Coronary artery (tissue), 2 donors: ENCODE measurements at regions not wholly inside any gene's neighbourhood (a gene's known extent, or its start where the extent isn't known, plus 50 kb on each side); places are given as distances from the start of the nearest gene placed in this dataset.

ENCODE experiments used
- DNase-seq: peaks from one replicate; pipeline ENCODE4 v3.0.0-alpha.2; 2017; ENCODE audit warnings: low spot score
- H3K27ac ChIP-seq, 2 donors: fragments of 200-600 bp; sonication (generic); one replicate each; pipeline ENCODE4 v1.5.1; 2016 to 2019
- H3K4me3 ChIP-seq: fragments of 200-600 bp; sonication (generic); 2 replicates; pipeline ENCODE4 v1.5.1; 2016; ENCODE audit warnings: mild to moderate bottlenecking, moderate library complexity
- CTCF ChIP-seq: fragments of 200-600 bp; sonication (generic); IDR thresholded peaks from one replicate; pipeline ENCODE4 v1.5.1; 2019; ENCODE audit warnings: antibody characterized with exemption

GRCh38 chr13:103451656-103452055, 385.4 kb upstream of the SLC10A2 start:
- no peak for DNase-seq
- Histone ChIP-seq H3K4me3 (no peak overlapping the region), H3K27ac (no peak overlapping the region)
- TF ChIP-seq CTCF: no peak

DNA sequence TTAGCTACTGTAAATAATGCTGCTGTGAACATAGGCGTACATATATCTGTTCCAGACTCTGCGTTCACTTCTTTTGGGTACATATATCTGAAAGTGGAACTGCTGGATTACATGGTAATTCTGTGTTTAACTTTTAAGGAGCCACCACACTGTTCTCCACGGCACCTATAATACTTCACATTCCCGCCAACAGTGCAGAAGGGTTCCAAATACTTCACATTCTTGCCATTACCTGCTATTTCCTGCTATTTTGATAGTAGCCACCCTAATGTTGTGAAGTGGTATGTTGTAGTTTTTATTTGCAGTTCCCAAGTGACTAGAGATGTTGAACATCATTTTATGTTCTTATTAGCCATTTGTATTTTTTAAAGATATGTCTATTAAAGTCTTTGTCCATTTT, 377.4 kb upstream of the SLC10A2 start:
- no peak for TF ChIP-seq CTCF
- Histone ChIP-seq H3K27ac (no peak overlapping the region), H3K4me3 (no peak overlapping the region)
- no peak for DNase-seq

GRCh38 chr13:103437651-103438050, 371.4 kb upstream of the SLC10A2 start:
- Histone ChIP-seq H3K27ac (no peak overlapping the region), H3K4me3 (no peak overlapping the region)
- TF ChIP-seq CTCF: no peak
- no peak for DNase-seq

DNA sequence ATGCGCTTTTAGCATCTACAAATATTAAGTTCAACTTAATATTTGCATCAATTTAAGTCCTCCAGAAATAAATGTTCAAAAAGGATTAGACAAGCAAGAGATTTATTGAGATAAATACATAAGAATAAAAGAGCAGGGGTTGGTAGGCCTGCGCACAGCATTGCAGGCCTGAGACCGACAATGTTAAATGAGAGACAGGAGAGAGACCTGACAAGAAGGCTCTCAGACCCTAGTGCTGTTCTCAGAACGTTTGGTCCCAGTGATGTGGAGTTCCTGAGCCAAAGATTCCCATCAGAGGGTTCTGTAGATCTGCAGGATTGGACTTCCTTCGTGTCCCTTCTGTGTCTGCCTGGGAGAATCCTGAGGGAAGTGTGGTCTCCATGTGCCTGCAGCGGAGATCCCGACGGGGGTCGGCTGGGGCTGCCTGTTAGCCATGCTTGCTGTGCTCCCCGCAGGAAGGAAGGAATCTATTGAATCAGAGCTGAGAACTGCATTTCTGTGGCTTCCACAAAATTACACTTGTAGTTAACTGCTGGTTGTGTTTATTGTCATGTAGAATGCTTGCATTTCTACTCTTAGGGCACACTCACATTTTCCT, 369.9 kb upstream of the SLC10A2 start:
- H3K4me3 ChIP-seq: no peak overlapping the region
- TF ChIP-seq CTCF: no peak
- no peak overlapping the region for H3K27ac ChIP-seq
- no peak for DNase-seq

GRCh38 chr13:103431856-103432255, 365.6 kb upstream of the SLC10A2 start:
- DNase-seq: no peak
- Histone ChIP-seq H3K4me3 (no peak overlapping the region), H3K27ac (no peak overlapping the region)
- no peak for TF ChIP-seq CTCF

- H3K27ac ChIP-seq: no peak overlapping the region
- no peak for TF ChIP-seq CTCF
- DNase-seq: no peak
- H3K4me3 ChIP-seq: no peak overlapping the region
Measured at GRCh38 chr13:103430368-103430767, 364.2 kb upstream of the SLC10A2 start.

DNA sequence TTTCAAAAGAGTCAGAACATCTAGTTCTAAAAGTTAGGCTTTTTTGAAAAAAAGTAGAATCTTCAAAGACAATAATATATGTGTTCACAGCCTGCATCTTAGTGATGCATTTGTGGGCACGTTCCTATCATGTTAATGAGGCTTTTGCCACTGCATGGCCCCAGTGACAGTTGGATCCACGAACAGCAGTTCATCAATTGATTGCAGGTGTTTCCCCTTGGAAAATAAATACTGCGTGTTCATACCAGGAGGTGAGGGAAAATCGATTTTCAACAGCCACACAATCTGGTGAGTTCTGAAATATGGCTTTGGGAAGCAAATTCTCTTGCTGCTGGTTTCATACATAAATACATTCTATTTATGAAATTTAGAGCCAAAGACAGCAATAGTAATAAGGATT, 343.8 kb upstream of the SLC10A2 start:
- TF ChIP-seq CTCF: no peak
- no peak overlapping the region for H3K4me3 ChIP-seq

More for the DNA sequence above, 343.8 kb upstream of the SLC10A2 start:
- no peak for DNase-seq
- no peak overlapping the region for H3K27ac ChIP-seq
